ENCODE measurements at regions not wholly inside any gene's neighbourhood (a gene's known extent, or its start where the extent isn't known, plus 50 kb on each side); places are given as distances from the start of the nearest gene placed in this dataset.
"Not testable (repeated sequence)": the region's sequence is repeated elsewhere in the genome, so short reads cannot be mapped to it uniquely, and the experiment has no call there.

GRCh38 chr20:26373066-26373465, 676.4 kb upstream of the ZNF337 start:
- not testable (repeated sequence) for DNase-seq (ENCODE audit: low read depth, low spot score)

GRCh38 chr20:26354511-26354910, 657.9 kb upstream of the ZNF337 start:
- no peak for DNase-seq (ENCODE audit: low read depth, low spot score)

- DNase-seq (ENCODE audit: low read depth, low spot score), result no peak
Observed at GRCh38 chr20:26347396-26347795, 650.7 kb upstream of the ZNF337 start.

- DNase-seq (ENCODE audit: low read depth, low spot score), result not testable (repeated sequence)
Observed at GRCh38 chr20:26340460-26341065, 643.9 kb upstream of the ZNF337 start.

- no peak for DNase-seq (ENCODE audit: low read depth, low spot score)
Observed at GRCh38 chr20:26324177-26324576, 627.5 kb upstream of the ZNF337 start.

GRCh38 chr20:26315054-26315453, 618.4 kb upstream of the ZNF337 start:
- DNase-seq (ENCODE audit: low read depth, low spot score), result no peak

- DNase-seq (ENCODE audit: low read depth, low spot score), result not testable (repeated sequence)
Observed at GRCh38 chr20:26309720-26310119, 613.1 kb upstream of the ZNF337 start.

- no peak for DNase-seq (ENCODE audit: low read depth, low spot score)
Observed at GRCh38 chr20:26308961-26309360, 612.3 kb upstream of the ZNF337 start.

- no peak for DNase-seq (ENCODE audit: low read depth, low spot score)
Observed at GRCh38 chr20:26295006-26295405, 598.4 kb upstream of the ZNF337 start.

GRCh38 chr20:26288379-26289061, 591.9 kb upstream of the ZNF337 start:
- not testable (repeated sequence) for DNase-seq (ENCODE audit: low read depth, low spot score)

GRCh38 chr20:26279238-26279637, 582.6 kb upstream of the ZNF337 start:
- no peak for DNase-seq (ENCODE audit: low read depth, low spot score)

- no peak for DNase-seq (ENCODE audit: low read depth, low spot score)
Observed at GRCh38 chr20:26277339-26277738, 580.7 kb upstream of the ZNF337 start.

GRCh38 chr20:26276554-26277210, 580.0 kb upstream of the ZNF337 start:
- no peak for DNase-seq (ENCODE audit: low read depth, low spot score)

- not testable (repeated sequence) for DNase-seq (ENCODE audit: low read depth, low spot score)
Observed at GRCh38 chr20:26268762-26269161, 572.1 kb upstream of the ZNF337 start.

- DNase-seq (ENCODE audit: low read depth, low spot score), result not testable (repeated sequence)
Observed at GRCh38 chr20:26260925-26261324, 564.3 kb upstream of the ZNF337 start.

GRCh38 chr20:26252311-26252975, 555.8 kb upstream of the ZNF337 start:
- DNase-seq (ENCODE audit: low read depth, low spot score), result not testable (repeated sequence)

GRCh38 chr20:26251376-26251775, 554.7 kb upstream of the ZNF337 start:
- not testable (repeated sequence) for DNase-seq (ENCODE audit: low read depth, low spot score)

- not testable (repeated sequence) for DNase-seq (ENCODE audit: low read depth, low spot score)
Observed at GRCh38 chr20:26250249-26251114, 553.8 kb upstream of the ZNF337 start.

- no peak for DNase-seq (ENCODE audit: low read depth, low spot score)
Observed at GRCh38 chr20:26243731-26244130, 547.1 kb upstream of the ZNF337 start.

GRCh38 chr20:26220609-26221008, 524.0 kb upstream of the ZNF337 start:
- DNase-seq (ENCODE audit: low read depth, low spot score), result not testable (repeated sequence)

- DNase-seq (ENCODE audit: low read depth, low spot score), result not testable (repeated sequence)
Observed at GRCh38 chr20:26219546-26219945, 522.9 kb upstream of the ZNF337 start.

All from activated CD4-positive, CD25-positive, alpha-beta regulatory T cell treated with anti-CD3 and anti-CD28 coated beads, Interleukin-2, amount 50 U/mL, for 16 hours (primary cell).